Bronchial epithelial cell (primary cell): ENCODE measurements at regions not wholly inside any gene's neighbourhood (a gene's known extent, or its start where the extent isn't known, plus 50 kb on each side); places are given as distances from the start of the nearest gene placed in this dataset.

ENCODE experiments used
- DNase-seq: peaks from one replicate; pipeline ENCODE4 v3.0.0-alpha.2; 2010; ENCODE audit warnings: low read depth
- FAIRE-seq: peaks from 2 replicates; lab custom pipeline; 2011; peaks lifted over from hg19 to GRCh38; lab: Jason Lieb, UNC
- H3K27me3 ChIP-seq: 2 replicates; pipeline ENCODE4 v1.5.1; 2011; ENCODE audit warnings: low read length; ENCODE audit not compliant: control insufficient read depth, insufficient read depth
- H3K36me3 ChIP-seq: 2 replicates; pipeline ENCODE4 v1.5.1; 2011; ENCODE audit warnings: low read length; ENCODE audit not compliant: control insufficient read depth, insufficient read depth
- H3K4me3 ChIP-seq: 2 replicates; pipeline ENCODE4 v1.5.1; 2011; ENCODE audit warnings: mild to moderate bottlenecking, low read depth, low read length, control low read depth
- CTCF ChIP-seq: IDR thresholded peaks from 2 replicates; pipeline ENCODE4 v1.5.1; 2011; ENCODE audit warnings: mild to moderate bottlenecking, moderate library complexity, low read length, control low read depth, inconsistent platforms; ENCODE audit not compliant: insufficient read depth, severe bottlenecking

- Histone ChIP-seq H3K36me3 (no peaks in the 10 kb centered on the region), H3K4me3 (no peak overlapping the region), H3K27me3 (no peaks in the 10 kb centered on the region)
- DNase-seq: no peak
- FAIRE-seq: no peak
- no peak for TF ChIP-seq CTCF
Measured at GRCh38 chr2:18297534-18298058, 262.9 kb downstream of the RDH14 start.

GRCh38 chr2:18290386-18290785 is 270.1 kb downstream of the RDH14 start:
- TF ChIP-seq CTCF: no peak
- no peak for DNase-seq
- Histone ChIP-seq H3K36me3 (no peaks in the 10 kb centered on the region), H3K27me3 (no peaks in the 10 kb centered on the region), H3K4me3 (no peak overlapping the region)
- no peak for FAIRE-seq

- DNase-seq: no peak
- Histone ChIP-seq H3K36me3 (no peaks in the 10 kb centered on the region), H3K27me3 (no peaks in the 10 kb centered on the region), H3K4me3 (no peak overlapping the region)
- TF ChIP-seq CTCF: no peak
- FAIRE-seq: no peak
Measured at GRCh38 chr2:18286897-18287296, 273.6 kb downstream of the RDH14 start.

GRCh38 chr2:18284331-18284730 is 276.1 kb downstream of the RDH14 start:
- no peak for TF ChIP-seq CTCF
- H3K4me3 ChIP-seq: no peak overlapping the region
- DNase-seq (peak; percentile 96), FAIRE-seq (no peak)
- H3K36me3 ChIP-seq: no peaks in the 10 kb centered on the region
- no peaks in the 10 kb centered on the region for H3K27me3 ChIP-seq

- DNase-seq (peak; percentile 80), FAIRE-seq (no peak)
- Histone ChIP-seq H3K4me3 (no peak overlapping the region), H3K27me3 (no peaks in the 10 kb centered on the region), H3K36me3 (no peaks in the 10 kb centered on the region)
- no peak for TF ChIP-seq CTCF
Measured at GRCh38 chr2:18282026-18282425, 278.4 kb downstream of the RDH14 start.

GRCh38 chr2:18276583-18277075 is 283.8 kb downstream of the RDH14 start:
- H3K4me3 ChIP-seq: no peak overlapping the region
- no peaks in the 10 kb centered on the region for H3K36me3 ChIP-seq
- DNase-seq (no peak), FAIRE-seq (no peak)
- H3K27me3 ChIP-seq: no peaks in the 10 kb centered on the region
- no peak for TF ChIP-seq CTCF
